Fibroblast of villous mesenchyme (primary cell): ENCODE measurements at regions not wholly inside any gene's neighbourhood (a gene's known extent, or its start where the extent isn't known, plus 50 kb on each side); places are given as distances from the start of the nearest gene placed in this dataset.

ENCODE experiments used
- DNase-seq: peaks from one replicate; pipeline ENCODE4 v3.0.0-alpha.2; 2010; ENCODE audit warnings: low read depth
- H3K4me3 ChIP-seq: 2 replicates; pipeline ENCODE4 v1.5.1; 2011; ENCODE audit warnings: low read depth, mild to moderate bottlenecking, low read length
- TF ChIP-seq, protein P1 (sequence below): IDR thresholded peaks from 2 replicates; pipeline ENCODE4 v1.5.1; 2012; ENCODE audit warnings: low read depth, mild to moderate bottlenecking, low read length; ENCODE audit not compliant: insufficient read depth

DNA sequence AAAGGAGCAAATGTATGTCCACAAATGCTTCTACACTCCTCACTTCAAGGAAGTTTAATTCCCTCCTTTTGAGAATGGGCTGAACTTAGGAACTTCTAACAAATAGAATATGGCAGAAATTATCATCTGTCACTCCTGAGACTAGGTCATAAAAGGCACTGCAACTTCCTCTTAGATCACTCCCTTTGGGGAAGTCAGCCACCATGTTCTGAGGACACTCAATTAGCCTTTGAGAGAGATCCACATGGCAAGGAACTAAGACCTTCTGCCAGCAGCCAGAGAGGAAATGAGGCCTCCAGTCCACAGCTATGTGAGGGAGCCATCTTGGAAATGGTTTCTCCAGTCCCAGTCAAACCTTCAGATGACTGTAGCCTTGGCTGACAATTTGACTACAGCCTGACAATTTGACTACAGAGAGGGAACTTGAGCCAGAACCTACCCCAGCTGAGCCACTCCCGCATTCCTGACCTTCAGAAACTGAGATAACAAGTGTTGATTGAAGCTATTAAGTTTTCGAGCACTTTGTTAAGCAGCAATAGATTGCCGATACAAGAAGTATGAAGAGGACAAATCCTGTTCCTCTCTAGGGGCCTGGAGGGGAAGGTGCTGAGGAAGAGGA, 113.4 kb upstream of the SEC14L1 start:
- no peak overlapping the region for H3K4me3 ChIP-seq
- TF ChIP-seq, protein P1, sequence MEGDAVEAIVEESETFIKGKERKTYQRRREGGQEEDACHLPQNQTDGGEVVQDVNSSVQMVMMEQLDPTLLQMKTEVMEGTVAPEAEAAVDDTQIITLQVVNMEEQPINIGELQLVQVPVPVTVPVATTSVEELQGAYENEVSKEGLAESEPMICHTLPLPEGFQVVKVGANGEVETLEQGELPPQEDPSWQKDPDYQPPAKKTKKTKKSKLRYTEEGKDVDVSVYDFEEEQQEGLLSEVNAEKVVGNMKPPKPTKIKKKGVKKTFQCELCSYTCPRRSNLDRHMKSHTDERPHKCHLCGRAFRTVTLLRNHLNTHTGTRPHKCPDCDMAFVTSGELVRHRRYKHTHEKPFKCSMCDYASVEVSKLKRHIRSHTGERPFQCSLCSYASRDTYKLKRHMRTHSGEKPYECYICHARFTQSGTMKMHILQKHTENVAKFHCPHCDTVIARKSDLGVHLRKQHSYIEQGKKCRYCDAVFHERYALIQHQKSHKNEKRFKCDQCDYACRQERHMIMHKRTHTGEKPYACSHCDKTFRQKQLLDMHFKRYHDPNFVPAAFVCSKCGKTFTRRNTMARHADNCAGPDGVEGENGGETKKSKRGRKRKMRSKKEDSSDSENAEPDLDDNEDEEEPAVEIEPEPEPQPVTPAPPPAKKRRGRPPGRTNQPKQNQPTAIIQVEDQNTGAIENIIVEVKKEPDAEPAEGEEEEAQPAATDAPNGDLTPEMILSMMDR: no peak
- DNase-seq: no peak

DNA sequence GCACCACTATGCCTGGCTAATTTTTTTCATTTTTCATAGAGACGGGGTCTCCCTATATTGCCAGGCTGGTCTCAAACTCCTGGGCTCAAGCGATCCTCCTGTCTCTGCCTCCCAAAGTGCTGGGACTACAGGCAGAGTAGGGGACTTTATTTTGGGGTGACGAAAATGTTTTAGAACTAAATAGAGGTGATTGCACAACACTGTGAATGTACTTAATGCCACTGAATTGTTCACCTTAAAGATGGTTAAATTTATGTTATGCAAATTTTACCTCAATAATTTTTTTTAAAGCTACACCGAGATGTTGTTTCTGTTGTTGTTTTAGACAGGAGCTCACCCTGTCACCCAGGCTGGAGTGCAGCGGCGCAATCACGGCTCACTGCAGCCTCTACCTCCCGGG, 111.9 kb upstream of the SEC14L1 start:
- TF ChIP-seq, protein P1: no peak
- no peak for DNase-seq
- H3K4me3 ChIP-seq: no peak overlapping the region

DNA sequence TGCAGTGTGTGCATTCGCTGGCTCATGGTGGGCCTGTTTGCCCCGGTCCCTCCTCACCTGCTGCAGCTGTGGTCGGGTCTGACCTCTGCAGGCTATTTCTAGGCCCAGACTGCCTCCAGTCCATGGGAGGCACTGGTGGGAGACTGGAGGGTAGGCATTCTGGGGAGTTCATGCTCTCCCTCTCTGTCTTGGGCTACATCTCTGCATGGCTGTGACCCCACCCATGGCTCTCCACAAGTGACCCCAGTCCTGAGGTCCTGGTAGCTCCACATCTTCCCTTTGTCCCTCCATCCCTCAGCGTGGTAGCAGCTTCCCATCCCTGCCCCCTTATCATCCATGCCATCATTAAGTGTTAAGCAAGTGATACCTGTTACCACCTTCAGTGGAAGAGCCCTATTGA, 107.8 kb upstream of the SEC14L1 start:
- no peak for DNase-seq
- no peak overlapping the region for H3K4me3 ChIP-seq
- TF ChIP-seq, protein P1: no peak

DNA sequence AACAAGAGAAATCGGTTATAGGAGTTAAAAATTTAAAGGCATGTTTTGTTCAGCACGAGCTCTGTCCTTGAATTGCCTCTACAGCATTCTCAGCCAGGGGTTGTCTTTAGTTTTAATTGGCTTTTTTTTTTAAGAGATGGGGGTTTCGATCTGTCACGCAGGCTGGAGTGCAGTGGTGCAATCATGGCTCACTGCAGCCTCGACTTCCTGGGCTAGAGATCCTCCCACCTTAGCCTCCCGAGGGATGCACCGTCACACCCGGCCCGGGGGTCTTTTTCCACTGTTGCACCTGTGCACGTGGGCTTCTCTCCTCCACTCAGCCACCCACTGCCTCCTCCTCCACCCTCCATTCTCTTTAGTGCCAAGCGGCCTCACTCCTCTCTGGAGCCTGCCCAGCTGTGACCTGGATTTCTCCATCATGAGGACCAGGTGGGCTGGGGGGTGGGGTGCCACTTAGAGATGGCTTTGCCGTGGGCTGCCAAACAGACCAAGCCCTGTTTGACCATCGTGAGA, 106.8 kb upstream of the SEC14L1 start:
- no peak overlapping the region for H3K4me3 ChIP-seq
- TF ChIP-seq, protein P1: no peak
- no peak for DNase-seq

DNA sequence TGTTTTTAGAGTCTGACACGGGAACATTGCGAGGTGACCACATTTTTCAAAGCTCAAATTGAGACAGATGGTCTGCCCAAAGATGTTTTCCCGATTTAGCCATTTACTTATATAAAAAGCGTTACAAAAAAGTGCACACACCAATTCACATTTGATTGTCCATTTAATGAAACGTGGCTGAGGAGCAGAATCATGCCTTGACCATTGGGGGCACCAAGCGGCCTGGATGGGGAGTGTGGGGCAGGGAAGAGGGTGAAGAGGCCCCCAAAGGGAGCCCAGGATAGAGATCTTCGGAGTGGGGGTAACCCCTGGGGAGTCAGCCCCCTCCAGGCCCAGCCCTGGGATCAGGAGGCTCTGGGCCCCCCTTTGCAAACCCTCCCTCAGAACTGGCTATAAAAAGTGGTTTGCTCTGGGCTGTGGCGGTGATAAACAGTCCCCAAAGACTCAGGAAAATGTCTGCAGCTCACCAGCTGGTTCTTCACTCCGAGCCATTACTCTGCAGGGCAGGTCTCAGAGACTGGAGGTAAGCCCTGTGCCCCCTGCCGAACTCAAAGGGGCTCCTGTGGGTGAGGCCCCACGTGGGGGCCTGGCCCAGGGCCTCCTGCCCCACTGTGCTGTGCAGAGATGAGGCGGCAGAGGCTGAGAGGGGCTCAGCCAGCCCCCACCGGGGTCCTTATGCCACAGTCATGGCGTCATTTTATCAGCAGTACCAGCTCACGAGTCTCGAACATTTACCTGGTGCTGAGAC, 105.9 kb upstream of the SEC14L1 start:
- TF ChIP-seq, protein P1: no peak
- DNase-seq: no peak

DNA sequence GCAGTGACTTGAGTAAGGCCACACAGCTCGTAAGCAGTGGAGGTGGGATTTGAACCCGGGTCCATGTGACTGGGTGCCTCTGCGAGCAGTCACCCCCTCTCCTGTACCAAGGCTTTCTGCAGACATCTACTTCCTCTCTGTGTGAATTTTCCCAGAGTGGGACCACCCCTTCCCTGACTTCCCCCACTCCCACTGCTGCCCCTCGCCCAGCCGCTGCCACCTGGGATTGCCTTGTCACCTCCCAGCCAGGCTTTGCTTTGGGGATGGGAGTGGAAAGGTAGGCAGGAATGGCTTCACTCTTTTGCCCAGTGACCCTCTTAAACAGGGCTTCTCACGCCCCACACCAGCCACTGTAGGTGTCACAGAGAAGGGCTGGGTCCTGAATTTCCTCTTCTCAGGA, 105.2 kb upstream of the SEC14L1 start:
- TF ChIP-seq, protein P1: no peak
- DNase-seq: no peak
- H3K4me3 ChIP-seq: no peak overlapping the region

More for the DNA sequence above, 105.9 kb upstream of the SEC14L1 start:
- H3K4me3 ChIP-seq: no peak overlapping the region
